HEK293 (cell line): ENCODE measurements at regions not wholly inside any gene's neighbourhood (a gene's known extent, or its start where the extent isn't known, plus 50 kb on each side); places are given as distances from the start of the nearest gene placed in this dataset.

ENCODE experiments used
- CTCF ChIP-seq: fragments of 450-650 bp; formaldehyde crosslinking; IDR thresholded peaks from 2 replicates; pipeline ENCODE4 v1.5.1; 2016; ENCODE audit warnings: missing biosample characterization, missing genetic modification characterization
- ZBTB1 ChIP-seq: fragments of 450-650 bp; formaldehyde crosslinking; IDR thresholded peaks from 2 replicates; pipeline ENCODE4 v1.5.1; 2016; ENCODE audit warnings: missing biosample characterization, missing genetic modification characterization
- ZNF654 ChIP-seq: fragments of 450-650 bp; formaldehyde crosslinking; IDR thresholded peaks from 2 replicates; pipeline ENCODE4 v1.5.1; 2016; ENCODE audit warnings: low read depth, missing biosample characterization, missing genetic modification characterization
- ZNF768 ChIP-seq: fragments of 450-650 bp; formaldehyde crosslinking; IDR thresholded peaks from 2 replicates; pipeline ENCODE4 v1.5.1; 2018; ENCODE audit warnings: missing biosample characterization, mild to moderate bottlenecking, missing genetic modification characterization
- TF ChIP-seq, protein P1 (sequence below): fragments of 450-650 bp; formaldehyde crosslinking; IDR thresholded peaks from 2 replicates; pipeline ENCODE4 v1.5.1; 2016; ENCODE audit warnings: missing biosample characterization, missing genetic modification characterization, low read depth

GRCh38 chr16:24639769-24640168 lies 89.7 kb upstream of the TNRC6A start:
- no peak for TF ChIP-seq CTCF (tag by site-specific recombination)
- no peak for TF ChIP-seq ZNF654 (tag by site-specific recombination)
- TF ChIP-seq, protein P1, sequence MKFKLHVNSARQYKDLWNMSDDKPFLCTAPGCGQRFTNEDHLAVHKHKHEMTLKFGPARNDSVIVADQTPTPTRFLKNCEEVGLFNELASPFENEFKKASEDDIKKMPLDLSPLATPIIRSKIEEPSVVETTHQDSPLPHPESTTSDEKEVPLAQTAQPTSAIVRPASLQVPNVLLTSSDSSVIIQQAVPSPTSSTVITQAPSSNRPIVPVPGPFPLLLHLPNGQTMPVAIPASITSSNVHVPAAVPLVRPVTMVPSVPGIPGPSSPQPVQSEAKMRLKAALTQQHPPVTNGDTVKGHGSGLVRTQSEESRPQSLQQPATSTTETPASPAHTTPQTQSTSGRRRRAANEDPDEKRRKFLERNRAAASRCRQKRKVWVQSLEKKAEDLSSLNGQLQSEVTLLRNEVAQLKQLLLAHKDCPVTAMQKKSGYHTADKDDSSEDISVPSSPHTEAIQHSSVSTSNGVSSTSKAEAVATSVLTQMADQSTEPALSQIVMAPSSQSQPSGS (tag by site-specific recombination), result no peak
- no peak for TF ChIP-seq ZNF768
- no peak for TF ChIP-seq ZBTB1
